ENCODE measurements at regions not wholly inside any gene's neighbourhood (a gene's known extent, or its start where the extent isn't known, plus 50 kb on each side); places are given as distances from the start of the nearest gene placed in this dataset.

- TF ChIP-seq CTCF (IDR thresholded peaks at IDR 0.05) (no peak), TEAD1 (CRISPR knock-in tag; IDR thresholded peaks at IDR 0.05) (no peak), MAX (CRISPR knock-in tag; IDR thresholded peaks at IDR 0.05) (no peak), GTF2I (CRISPR knock-in tag; conservative IDR thresholded peaks at IDR 0.05) (no peak), CBFB (CRISPR knock-in tag; IDR thresholded peaks at IDR 0.05; ENCODE audit: low read depth) (no peak), USF2 (CRISPR knock-in tag; IDR thresholded peaks at IDR 0.05) (no peak), CREB1 (CRISPR knock-in tag; IDR thresholded peaks at IDR 0.05) (no peak), SP1 (CRISPR knock-in tag; conservative IDR thresholded peaks at IDR 0.05) (no peak), ZNF121 (CRISPR knock-in tag; IDR thresholded peaks at IDR 0.05) (no peak), ETV6 (CRISPR knock-in tag; IDR thresholded peaks at IDR 0.05) (no peak), NFE2L1 (CRISPR knock-in tag; IDR thresholded peaks at IDR 0.05) (no peak)
Measured at GRCh38 chr15:23750179-23750578, 63.1 kb upstream of the NDN start.
